ENCODE measurements at regions not wholly inside any gene's neighbourhood (a gene's known extent, or its start where the extent isn't known, plus 50 kb on each side); places are given as distances from the start of the nearest gene placed in this dataset.
"Not testable (repeated sequence)": the region's sequence is repeated elsewhere in the genome, so short reads cannot be mapped to it uniquely, and the experiment has no call there.

DNA sequence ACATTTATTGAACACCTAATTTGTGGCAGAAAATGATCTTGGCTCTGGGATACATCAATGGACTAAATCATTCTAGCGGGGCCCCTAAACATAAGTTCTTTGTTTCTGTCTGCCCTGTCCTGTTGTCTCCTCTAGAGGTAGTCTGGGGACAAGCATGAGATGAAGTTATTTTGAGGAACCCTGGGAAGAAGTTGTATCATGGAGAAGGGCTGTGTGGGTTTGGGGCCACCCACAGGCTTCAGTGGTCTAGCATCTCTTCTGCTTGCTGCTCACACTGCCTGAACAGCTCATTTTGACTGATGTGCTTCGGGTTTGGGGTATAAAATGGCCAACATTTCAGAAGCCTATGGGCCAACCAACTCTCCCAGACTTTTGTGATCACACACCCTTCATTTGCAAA lies 50.3 kb upstream of the OSBPL11 start:
- no peak for DNase-seq (ENCODE audit: low read depth)

DNA sequence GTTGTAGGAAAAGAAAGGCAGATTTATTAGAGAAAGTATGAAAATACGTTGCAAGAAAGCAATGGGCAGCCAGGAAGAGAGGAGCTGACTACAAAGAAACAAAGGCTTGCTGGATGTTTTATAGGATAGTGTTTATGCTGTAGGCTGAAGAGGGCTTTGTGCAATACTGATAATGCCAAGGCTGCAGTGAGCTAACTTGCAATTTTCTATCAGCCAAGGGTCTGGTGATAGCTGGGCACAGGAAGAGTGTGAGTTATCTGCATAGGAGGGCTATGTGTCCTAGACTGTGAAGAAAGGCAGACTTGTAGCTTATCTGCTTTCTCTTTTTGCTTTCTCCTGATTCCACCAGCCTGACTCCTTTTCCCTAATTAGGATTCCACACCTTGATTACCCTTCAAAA lies 51.3 kb upstream of the OSBPL11 start:
- no peak for DNase-seq (ENCODE audit: low read depth)

DNA sequence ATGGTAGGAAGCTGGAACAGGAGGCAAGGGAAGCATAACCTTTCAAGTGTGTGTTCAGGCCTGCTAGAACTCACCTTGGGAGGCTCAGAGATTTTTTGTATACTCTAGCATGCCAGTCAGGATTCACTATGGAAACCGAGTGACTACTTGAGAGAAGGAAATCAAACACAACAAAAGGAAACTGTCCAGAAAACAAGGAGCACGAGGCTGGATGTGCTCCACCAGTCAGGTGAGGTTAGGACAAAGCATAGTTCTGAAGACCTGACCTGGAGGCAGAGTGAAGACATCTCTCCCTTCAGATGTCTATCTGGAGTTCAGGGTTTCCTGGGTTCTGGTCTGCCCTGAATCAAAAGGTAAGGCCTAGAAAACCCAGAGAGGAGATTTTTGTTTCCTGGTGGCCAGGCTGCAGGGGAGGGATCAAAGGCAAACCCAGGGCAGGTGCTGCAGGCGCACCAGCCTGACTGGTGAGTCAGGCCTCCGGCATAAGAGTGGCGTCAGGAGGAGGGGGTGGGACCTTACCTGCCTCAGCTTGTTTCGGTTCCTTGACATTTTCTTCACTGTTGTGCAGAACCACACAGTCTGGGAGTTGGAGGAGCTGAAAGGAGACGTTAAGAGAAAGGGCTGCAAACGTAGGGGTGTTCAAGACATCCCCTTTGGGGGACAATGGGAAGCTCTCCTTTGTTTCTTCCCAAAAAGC lies 52.2 kb upstream of the OSBPL11 start:
- no peak for DNase-seq (ENCODE audit: low read depth)

DNA sequence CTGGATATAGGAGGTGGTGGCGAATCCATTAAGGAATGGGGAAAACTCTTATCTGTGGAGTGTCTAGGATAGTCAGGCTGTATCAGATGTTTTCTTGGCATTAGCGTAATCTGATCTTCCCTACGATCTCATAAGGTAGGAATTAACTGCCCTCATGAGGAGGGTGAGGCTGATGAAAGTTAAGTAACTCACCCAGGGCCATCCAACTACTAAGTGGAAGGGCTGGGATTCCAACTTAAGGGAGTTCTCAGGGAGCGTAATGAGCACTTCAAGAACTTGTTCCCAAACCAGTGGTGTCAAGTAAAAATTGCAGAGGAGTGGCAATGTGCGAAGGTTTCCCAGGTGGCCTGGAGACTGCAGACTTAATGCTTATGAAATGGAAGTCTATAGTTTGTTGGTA lies 55.9 kb upstream of the OSBPL11 start:
- peak; percentile 21 for DNase-seq (ENCODE audit: low read depth)

DNA sequence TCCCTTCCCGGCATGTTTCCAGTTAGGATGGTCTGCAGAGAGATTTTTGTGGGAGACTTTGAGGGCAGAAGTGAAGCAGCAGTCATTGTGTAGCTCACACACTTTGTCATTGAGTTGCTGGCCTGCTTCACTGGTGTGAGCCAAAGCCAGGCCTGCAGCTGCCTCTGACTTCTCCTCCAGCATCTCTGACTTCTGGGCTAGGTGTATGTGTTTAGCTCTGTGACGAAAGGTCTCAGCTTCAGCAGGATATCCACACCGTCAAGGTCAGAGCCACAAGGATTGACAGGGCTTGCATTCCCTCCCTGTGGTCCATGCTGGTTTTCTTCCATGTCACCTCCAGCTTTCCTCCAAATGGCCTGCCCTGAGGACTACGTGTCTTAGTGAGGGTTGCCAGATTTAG lies 57.1 kb upstream of the OSBPL11 start:
- DNase-seq (ENCODE audit: low read depth): no peak

DNA sequence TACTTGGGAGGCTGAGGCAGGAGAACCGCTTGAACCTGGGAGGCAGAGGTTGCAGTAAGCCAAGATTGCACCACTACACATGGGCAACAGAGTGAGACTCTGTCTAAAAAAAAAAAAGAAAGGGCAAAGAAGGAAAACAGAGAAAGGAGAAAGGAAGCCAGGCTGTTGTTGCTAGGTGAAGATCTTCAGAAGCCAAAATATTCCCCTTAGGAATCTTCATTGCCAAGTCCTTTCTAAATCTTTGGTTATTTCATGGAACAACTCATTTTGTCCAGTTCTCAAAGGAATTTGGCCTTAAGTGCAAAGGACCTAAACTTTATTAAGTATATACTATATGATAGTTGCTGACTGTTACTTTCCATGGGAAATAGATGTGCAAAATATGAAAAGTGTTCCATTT lies 59.2 kb upstream of the OSBPL11 start:
- DNase-seq (ENCODE audit: low read depth): no peak

DNA sequence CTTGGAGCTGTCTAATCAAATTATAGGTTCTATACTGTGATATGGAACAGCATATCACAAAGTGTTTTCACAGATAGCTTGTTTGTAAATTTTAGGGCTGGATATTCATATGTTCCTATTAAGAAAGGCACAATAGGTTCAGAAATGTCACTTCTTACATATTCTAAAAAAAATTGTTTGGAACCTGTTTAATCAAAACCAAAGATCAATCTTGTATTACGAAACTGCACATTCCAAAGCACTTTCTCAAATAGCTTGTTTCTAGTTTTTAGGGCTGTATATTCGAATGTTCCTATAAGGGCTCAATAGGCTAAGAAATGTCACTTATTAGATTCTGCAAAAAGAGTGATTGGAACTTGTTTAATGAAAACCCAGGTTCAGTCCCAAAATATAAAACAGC lies 67.4 kb upstream of the OSBPL11 start:
- DNase-seq (ENCODE audit: low read depth): no peak

DNA sequence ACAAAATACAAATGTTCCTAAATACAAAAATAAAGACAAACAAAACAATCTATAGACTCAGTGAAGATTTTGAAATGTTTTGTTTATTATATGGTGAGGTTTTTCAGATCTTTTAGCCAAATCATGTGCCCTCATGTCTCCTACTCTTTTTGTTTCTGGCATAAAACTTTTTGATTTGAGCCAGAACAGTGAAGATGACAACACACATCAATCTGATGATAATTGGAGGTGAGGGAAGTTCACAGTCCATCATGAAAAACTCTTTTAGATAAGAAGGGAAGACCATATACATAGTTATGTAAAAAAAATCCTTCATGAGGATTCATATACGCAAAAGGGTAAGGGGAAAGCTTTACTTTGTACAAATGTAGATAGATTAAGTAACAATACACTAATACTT lies 75.1 kb upstream of the OSBPL11 start:
- DNase-seq (ENCODE audit: low read depth): no peak

DNA sequence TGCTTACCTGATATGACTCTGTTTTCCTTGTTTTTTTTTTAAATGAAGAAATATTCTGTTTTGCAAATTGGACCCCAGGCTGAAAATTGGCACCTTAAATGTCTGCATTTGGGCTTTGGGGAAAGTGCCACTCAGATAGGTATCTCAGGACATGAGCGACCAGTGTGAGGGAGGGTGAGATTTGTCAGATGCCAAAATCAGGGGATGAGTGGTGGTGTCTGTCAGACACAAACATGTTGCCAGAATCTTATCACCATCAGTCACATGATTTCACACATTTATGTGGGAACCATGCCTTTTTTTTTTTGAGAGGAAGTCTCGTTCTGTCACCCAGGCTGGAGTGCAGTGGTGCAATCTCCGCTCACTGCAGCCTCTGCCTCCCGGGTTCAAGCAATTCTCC lies 75.6 kb upstream of the OSBPL11 start:
- no peak for DNase-seq (ENCODE audit: low read depth)

DNA sequence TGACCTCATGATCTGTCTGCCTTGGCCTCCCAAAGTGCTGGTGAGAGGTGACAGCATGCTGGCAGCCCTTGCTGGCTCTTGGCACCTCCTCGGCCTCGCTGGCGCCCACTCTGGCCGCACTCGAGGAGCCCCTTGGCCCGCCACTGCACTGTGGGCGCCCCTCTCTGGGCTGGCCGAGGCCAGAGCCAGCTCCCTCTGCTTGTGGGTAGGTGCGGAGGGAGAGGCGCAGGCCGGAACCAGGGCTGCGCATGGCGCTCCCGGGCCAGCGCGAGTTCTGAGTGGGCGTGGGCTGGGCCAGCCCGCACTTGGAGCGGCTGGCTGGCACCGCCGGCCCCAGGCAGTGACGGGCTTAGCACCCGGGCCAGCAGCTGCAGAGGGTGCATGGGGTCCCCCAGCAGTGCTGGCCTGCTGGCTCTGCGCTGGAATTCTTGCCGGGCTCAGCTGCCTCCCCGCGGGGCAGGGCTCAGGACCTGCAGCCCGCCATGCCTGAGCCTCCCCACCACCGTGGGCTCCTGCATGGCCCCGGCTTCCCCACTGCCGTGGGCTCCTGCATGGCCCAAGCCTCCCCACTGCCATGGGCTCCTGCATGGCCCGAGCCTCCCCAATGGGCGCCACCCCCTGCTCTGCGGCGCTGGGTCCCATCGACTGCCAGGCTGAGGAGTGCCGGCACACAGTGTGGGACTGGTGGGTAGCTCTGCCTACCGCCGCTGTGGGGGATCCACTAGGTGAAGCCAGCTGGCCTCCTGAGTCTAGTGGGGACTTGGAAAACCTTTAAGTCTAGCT lies 76.4 kb upstream of the OSBPL11 start:
- no peak for DNase-seq (ENCODE audit: low read depth)

DNA sequence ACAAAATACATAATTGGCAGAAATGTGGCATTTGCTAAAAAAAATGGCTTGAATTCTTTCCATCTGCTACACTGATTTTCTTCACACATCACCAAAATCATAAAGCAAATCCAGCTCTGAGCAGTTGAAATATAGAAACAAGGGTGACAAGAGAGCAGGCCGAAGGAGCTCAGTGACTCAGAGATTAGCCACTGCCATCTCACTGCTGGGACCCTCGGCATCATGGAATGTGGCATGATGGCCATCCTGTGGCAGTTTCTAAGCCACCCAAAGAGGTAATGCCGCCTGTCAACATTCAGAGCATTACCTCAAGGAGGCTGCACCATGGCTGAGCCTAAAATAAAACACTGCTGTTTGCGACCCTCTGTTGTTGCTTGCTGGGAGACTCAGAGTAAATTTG lies 80.5 kb upstream of the OSBPL11 start:
- DNase-seq (ENCODE audit: low read depth): no peak

DNA sequence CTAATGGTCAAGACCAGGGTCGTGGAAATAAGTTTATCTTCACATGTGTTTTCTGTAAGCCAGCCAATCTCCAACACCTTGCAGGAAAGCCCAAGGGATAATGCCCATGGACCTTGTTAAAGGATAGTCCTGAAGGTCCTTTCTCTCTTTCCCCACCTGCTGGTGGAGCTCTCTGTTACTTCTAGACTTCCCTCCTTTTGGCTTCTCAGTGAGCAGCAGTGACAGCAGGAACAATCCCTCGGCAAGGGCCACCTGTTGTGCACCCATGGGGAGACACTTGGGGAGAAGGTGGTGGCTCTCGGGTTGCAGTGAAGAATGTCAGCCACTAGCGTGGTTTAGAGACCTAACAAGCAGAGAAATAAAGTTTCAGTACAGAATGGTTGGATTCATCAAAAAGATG lies 84.0 kb upstream of the OSBPL11 start:
- no peak for DNase-seq (ENCODE audit: low read depth)

DNA sequence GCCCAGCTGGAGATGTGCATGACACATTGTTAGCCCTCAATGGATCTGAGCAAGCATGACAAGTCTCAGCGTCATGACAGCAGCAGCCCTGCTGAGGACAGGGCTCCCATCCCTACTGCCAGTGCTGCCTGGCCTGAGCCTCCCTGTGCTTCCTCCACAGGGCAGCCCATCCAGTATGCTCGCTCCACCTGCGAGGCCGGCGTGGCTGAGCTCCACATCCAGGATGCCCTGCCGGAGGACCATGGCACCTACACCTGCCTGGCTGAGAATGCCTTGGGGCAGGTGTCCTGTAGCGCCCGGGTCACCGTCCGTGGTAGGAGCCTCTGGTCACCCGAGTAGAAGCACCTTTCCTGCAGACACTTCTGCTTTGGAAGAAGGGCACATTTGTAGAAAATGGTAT lies 85.8 kb upstream of the OSBPL11 start:
- no peak for DNase-seq (ENCODE audit: low read depth)

DNA sequence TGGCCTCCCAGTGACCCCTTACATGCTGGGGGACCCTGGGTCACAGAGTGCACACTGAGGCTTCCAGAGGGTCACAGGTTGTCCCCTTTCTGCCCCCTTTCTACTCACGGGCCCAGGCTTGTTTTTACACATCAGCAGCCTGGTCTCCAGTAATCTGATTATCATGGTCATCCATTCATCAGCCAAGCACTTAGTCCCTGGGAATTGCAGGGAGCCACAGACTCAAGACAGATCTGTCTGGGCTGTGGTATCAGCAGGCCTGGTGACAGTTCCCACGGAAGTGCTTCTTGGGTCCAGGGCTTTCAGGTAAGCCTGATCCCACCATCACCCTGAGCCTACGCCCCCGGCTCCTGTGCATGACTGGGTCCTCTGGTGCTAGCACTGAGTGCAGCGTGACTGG lies 86.6 kb upstream of the OSBPL11 start:
- not testable (repeated sequence) for DNase-seq (ENCODE audit: low read depth)

DNA sequence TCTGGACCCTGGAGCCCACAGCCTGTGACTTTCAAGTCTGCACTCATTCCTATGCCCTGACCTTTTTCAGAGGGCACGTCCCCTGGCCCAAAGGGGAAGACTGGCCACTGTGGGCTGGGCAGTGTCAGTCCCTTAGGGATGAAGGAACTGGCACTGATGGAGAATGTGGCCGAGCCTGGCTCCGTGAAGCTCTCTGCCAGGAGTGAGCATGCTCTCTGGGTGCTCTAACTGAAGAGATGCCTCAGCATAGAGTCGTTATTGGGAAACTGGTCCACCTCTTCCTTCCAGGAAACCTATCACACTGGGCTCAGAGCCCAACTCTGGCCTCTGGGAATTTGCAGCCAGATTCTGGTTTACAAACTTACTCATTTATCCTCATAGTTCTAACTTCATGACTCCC lies 87.3 kb upstream of the OSBPL11 start:
- DNase-seq (ENCODE audit: low read depth): not testable (repeated sequence)

DNA sequence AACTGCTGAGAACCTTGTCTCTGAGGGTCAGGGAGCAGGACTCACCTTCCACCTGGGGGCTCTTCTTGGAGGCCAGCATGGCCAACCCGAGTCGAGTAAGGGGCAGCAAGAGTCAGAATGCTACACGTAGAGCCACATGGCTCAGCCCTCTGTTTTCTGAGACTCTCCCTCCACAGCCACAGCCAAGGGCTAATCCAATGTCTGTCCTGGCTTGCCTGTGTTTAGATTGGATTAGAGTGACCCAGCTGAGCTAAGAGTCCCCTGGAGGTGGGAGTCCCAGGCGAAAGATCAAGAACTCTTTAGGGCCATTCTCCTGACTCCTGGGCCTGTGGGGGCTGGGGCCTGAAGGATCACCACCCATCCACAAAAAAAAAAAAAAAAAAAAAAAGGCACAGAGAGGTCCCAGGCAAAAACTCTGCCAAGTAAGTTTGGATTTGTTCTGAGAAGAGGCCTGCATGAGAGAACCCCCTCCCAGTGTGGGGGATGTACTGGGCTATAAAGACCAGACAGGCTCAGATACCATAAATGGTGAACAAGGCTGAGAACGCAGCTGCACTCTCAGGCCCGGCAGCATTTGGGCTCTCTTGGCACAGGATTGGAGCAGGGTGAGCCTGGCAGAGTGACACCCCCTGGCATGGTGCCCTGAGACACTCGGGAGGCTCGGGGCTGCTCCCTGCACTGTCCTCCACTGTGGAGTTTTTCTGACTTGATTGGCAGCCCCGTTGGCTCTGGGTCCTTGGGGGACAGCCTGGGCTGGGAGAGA lies 88.0 kb upstream of the OSBPL11 start:
- DNase-seq (ENCODE audit: low read depth): no peak

DNA sequence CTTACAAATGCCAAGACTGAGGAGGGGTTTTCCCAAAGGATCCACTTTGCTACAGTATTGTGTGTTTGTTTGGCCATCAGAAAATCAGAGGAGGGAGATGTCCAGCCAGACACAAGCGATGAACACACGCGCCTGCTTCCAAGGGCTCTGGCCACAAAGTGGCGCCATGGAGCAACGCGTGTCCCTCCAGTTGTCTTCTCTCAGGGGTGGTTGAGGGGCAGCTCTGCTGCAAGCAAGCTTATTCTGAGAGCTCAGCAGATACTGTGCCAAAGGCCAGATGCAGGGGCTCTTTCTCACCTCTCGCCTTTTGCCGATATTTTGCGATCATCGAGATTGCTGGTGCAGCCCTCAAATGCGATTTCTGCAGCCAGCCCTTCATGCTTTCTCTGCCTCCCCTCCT lies 88.9 kb upstream of the OSBPL11 start:
- DNase-seq (ENCODE audit: low read depth): no peak

DNA sequence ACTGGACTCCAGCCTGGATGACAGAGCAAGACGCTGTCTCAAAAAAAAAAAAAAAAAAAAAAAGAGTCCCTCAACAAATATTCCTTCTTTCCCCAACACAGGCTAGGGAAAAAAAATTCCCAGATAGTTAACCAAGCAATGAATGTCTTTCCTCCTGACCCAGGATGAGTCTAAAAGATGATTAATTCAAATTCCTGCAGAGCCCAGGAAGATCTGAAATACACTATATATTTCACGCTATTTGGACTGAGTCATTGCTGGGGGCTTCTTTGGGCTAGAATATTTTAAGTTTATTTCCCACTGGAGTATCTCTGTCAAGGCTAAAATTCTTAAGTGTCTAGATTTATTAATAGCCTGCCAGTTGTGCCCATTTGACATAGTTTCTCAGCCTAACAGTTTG lies 90.4 kb upstream of the OSBPL11 start:
- not testable (repeated sequence) for DNase-seq (ENCODE audit: low read depth)

DNA sequence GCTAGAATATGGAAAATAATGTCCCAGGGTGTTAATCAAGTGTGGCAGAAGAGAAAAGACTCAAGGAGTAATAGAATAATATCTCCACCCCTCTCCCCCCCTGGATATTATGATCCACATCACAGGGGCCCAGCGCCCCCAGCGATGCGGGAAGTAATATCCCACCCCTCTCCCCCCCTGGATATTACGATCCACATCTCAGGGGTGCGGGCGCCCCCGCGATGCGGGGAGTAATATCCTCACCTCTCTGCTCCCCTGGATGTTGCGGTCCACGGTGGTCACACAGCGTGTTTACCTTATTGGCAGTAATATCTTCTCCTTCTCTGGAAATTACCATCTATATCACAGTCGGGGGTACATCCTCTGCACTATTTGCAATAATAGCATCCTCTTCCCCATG lies 97.1 kb upstream of the OSBPL11 start:
- no peak for DNase-seq (ENCODE audit: low read depth)

DNA sequence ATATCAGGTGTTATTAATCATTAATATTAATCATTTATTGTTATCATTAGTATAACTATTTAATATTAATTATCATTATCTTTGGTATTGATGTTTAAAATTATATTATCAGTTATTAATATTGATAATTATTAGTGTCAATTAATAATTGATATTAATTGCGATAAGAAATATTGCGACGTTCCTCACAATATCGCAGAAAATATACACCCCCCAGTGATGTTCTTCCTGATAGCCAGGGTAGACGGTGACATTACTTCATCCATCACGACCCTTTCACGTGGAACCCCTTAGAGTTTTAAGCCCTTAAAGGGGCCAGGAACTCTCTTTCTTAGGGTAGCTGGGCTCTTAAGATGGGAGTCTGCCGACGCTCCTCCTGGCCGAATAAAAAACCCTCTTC lies 98.6 kb upstream of the OSBPL11 start:
- DNase-seq (ENCODE audit: low read depth): no peak

DNA sequence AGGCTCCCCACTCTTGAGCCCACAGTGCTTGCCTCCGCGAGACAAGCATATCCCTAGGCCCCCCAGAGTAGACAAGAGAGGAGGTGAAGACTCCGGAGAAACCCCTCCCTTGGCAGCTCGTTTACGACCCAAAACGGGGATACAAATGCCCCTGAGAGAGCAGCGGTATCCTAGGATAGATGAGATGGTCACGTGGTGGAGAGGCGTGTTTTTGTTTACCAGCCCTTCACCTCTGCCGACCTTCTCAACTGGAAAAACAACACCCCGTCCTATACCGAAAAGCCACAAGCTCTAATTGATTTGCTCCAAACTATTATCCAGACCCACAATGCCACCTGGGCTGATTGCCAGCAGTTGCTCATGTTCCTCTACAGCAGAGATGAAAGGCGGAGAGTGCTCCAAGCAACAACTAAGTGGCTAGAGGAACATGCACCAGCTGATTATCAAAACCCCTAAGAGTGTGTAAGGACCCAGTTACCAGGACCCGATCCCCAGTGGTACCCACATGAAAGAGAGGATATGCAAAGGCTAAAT lies 99.5 kb upstream of the OSBPL11 start:
- no peak for DNase-seq (ENCODE audit: low read depth)

DNA sequence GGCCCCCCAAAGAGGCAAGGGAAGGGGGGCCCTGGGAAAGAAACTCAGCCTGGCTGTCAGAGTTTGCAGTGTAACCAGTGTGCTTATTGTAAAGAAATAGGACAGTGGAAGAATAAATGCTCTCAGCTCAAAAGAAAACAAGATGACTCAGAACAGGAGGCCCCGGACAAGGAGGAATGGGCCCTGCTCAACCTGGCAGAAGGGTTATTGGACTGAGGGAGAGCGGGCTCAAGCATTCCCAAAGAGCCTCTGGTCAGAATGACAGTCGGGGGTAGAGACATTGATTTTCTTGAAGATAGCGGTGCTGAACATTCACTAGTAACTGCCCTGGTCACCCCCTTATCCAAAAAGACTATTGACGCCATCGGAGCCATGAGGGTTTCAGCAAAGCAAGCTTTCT lies 100.4 kb upstream of the OSBPL11 start:
- no peak for DNase-seq (ENCODE audit: low read depth)

DNA sequence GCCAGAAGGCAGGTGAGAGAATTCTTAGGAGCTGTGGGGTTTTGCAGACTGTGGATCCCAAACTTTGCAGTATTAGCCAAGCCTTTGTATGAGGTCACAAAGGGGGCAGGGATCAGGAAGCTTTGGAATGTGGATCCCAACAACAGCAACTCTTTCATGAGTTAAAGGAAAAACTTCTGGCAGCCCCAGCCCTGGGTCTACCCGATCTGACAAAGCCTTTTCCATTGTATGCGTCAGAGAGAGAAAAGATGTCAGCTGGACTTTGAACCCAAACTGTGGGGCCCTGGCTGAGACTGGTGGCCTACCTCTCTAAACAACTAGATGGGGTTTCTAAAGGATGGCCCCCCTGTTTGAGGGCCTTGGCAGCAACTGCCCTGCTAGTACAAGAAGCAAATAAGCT lies 101.8 kb upstream of the OSBPL11 start:
- DNase-seq (ENCODE audit: low read depth): not testable (repeated sequence)

Measured in Daoy (cell line).